GM19351 (cell line): ENCODE measurements at regions not wholly inside any gene's neighbourhood (a gene's known extent, or its start where the extent isn't known, plus 50 kb on each side); places are given as distances from the start of the nearest gene placed in this dataset.
A peak's percentile ranks its signal among the peaks of the same experiment; 100 is the strongest.
"Not testable (repeated sequence)": the region's sequence is repeated elsewhere in the genome, so short reads cannot be mapped to it uniquely, and the experiment has no call there.

Experiments used
- ATAC-seq: cut with Tn5 transposase; IDR thresholded peaks from one replicate; pipeline ENCODE4 v1.9.1; 2021; ENCODE audit warnings: mild to moderate bottlenecking, moderate library complexity; ENCODE audit not compliant: unreplicated experiment

- ATAC-seq = no peak
Observed at GRCh38 chr4:25981749-25982148, 67.7 kb downstream of the SMIM20 start.

GRCh38 chr4:25982962-25983361 lies 68.9 kb downstream of the SMIM20 start:
- no peak for ATAC-seq

GRCh38 chr4:25984266-25984665 lies 70.2 kb downstream of the SMIM20 start:
- ATAC-seq = no peak

GRCh38 chr4:25984796-25985195 lies 70.8 kb downstream of the SMIM20 start:
- ATAC-seq = no peak

GRCh38 chr4:25986807-25987206 lies 72.8 kb downstream of the SMIM20 start:
- ATAC-seq = no peak

GRCh38 chr4:25991340-25991739 lies 77.3 kb downstream of the SMIM20 start:
- no peak for ATAC-seq

GRCh38 chr4:25993395-25994185 lies 79.6 kb downstream of the SMIM20 start:
- peak; percentile 77 for ATAC-seq

- ATAC-seq = not testable (repeated sequence)
Observed at GRCh38 chr4:25994577-25994976, 80.6 kb downstream of the SMIM20 start.

GRCh38 chr4:26000274-26000950 lies 86.4 kb downstream of the SMIM20 start:
- ATAC-seq = no peak

GRCh38 chr4:26001413-26001812 lies 87.4 kb downstream of the SMIM20 start:
- ATAC-seq = no peak

GRCh38 chr4:26001816-26002215 lies 87.8 kb downstream of the SMIM20 start:
- no peak for ATAC-seq

- ATAC-seq = no peak
Observed at GRCh38 chr4:26003056-26003455, 89.0 kb downstream of the SMIM20 start.

GRCh38 chr4:26004290-26004689 lies 90.3 kb downstream of the SMIM20 start:
- no peak for ATAC-seq

- ATAC-seq = no peak
Observed at GRCh38 chr4:26005764-26006163, 91.7 kb downstream of the SMIM20 start.

- no peak for ATAC-seq
Observed at GRCh38 chr4:26008737-26009136, 94.7 kb downstream of the SMIM20 start.

GRCh38 chr4:26009502-26009901 lies 95.5 kb downstream of the SMIM20 start:
- no peak for ATAC-seq

- no peak for ATAC-seq
Observed at GRCh38 chr4:26010304-26010703, 96.3 kb downstream of the SMIM20 start.

- no peak for ATAC-seq
Observed at GRCh38 chr4:26013629-26014028, 99.6 kb downstream of the SMIM20 start.

- no peak for ATAC-seq
Observed at GRCh38 chr4:26015133-26015651, 101.2 kb downstream of the SMIM20 start.

- ATAC-seq = no peak
Observed at GRCh38 chr4:26015906-26016305, 101.9 kb downstream of the SMIM20 start.

- no peak for ATAC-seq
Observed at GRCh38 chr4:26017531-26017930, 103.5 kb downstream of the SMIM20 start.
